ENCODE measurements at regions not wholly inside any gene's neighbourhood (a gene's known extent, or its start where the extent isn't known, plus 50 kb on each side); places are given as distances from the start of the nearest gene placed in this dataset.

- TF ChIP-seq CTCF (IDR thresholded peaks at IDR 0.05), result no peak
- TF ChIP-seq POLR2A (IDR thresholded peaks at IDR 0.05), result no peak
Measured at GRCh38 chr2:41026613-41027012, 574.7 kb upstream of the SLC8A1 start.
